NCI-H460 (cell line): ENCODE measurements at regions not wholly inside any gene's neighbourhood (a gene's known extent, or its start where the extent isn't known, plus 50 kb on each side); places are given as distances from the start of the nearest gene placed in this dataset.
"Not testable (repeated sequence)": the region's sequence is repeated elsewhere in the genome, so short reads cannot be mapped to it uniquely, and the experiment has no call there.

ENCODE experiments used
- DNase-seq: peaks from one replicate; pipeline ENCODE4 v3.0.0-alpha.2; 2016; ENCODE audit warnings: low read depth; ENCODE audit errors: extremely low read depth

DNA sequence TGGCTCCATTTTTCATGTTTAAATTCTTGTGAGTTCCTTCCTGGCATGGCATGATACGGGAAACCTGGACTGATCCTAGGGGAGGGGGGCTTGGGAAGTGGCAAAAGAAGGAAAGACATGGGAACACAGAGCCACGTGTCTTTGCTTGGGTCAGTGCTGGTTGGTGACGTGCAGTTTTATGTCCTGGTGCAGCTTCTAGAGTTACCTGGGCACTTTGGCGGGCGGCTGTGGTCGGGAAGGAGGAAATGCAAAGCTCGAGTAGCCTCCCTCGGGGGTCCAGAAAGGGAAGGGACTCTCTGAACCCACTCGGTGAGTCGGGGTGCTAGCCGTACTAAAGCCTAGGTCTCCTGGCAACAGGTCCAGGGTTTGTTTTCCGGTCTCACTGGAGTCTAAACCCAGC, 94.6 kb downstream of the APOB start:
- no peak for DNase-seq

- no peak for DNase-seq
Measured at GRCh38 chr2:20946468-20946867, 97.4 kb downstream of the APOB start.

DNA sequence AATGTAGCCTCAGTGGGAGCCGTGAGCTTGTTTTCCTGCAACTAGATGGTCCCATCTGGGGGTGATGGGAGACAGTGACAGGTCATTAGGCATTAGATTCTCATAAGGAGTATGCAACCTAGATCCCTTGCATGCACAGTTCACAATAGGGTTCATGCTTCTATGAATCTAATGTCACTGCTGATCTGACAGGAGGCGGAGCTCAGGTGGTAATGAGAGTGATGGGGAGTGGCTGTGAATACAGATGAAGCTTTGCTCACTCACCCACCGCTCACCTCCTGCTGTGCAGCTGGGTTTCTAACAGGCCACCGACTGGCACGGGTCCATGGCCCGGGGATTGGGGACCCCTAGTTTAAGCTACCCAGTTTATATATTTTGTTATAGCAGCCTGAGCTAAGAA, 100.2 kb downstream of the APOB start:
- not testable (repeated sequence) for DNase-seq

- DNase-seq: no peak
Measured at GRCh38 chr2:20942646-20943125, 101.2 kb downstream of the APOB start.

DNA sequence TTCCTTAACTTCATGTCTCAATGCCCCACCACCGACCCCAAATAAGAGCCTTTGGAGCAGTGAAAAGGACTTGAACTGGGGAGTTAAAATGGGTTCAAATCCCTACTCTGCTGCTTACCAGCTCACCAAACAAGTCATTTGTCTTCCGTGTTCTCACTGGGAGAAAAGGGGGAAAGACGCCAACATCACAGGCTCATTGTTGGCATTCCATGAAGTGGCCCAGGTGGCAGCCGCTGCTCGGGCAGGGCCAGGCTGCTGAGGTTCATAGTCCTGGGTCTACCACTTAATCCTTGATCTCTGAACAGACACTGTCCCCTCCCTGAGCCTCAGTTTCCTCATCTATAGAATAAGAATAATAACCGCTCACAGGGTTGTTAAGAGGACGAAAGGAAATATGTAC, 103.0 kb downstream of the APOB start:
- DNase-seq: no peak

- no peak for DNase-seq
Measured at GRCh38 chr2:20939931-20940795, 103.7 kb downstream of the APOB start.

GRCh38 chr2:20937353-20937752, 106.5 kb downstream of the APOB start:
- DNase-seq: no peak

DNA sequence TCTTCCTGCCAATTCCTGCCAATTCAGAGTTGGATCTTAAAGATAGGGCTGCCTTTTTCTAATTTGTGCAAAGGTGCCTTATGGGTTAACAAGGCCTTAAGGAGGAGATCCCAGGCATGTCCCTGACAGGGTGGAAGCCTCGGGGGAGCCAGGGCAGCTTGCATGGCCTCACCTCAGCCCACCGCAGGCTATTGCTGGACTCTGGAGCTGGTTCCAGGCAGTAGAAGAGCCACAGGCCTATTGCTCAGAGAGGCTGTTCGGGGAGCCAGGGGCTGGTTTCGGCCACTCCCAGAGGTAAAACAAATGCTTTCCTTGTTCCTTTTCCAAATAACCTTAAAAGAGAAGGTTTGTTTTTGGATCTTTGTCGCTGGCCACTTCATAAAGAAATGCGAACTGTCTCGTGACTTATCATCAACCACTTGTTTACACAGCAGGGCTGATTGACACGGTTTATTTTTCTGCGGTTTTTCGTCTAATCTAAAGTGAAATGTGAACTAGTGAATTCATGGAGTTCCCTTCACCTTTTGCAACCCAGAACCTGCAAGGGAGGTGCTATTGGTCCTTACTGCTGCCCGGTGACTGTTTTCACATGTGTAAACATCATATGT, 108.6 kb downstream of the APOB start:
- no peak for DNase-seq

GRCh38 chr2:20934236-20934635, 109.6 kb downstream of the APOB start:
- DNase-seq: no peak

- DNase-seq: no peak
Measured at GRCh38 chr2:20933714-20934113, 110.2 kb downstream of the APOB start.

GRCh38 chr2:20931346-20931745, 108.4 kb upstream of the LDAH start:
- no peak for DNase-seq

DNA sequence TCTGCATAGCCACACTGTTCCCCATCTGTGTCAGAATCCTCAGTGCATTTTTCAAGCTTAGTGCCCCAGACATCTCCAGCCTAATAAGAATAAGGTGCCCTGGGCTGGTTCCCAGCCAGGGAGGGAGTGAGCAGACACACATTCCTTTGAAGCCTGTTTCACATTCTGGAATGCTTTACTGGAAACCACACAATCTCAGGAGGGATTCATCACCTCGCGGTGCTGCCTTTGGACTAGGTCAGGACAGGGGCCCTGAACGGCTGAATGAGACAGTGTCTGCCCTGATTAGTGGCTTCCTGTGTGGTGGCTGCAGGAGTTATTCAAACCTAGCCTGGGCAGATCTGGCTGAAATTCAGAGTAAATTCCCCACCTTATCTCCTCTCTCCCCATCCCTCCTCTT, 108.0 kb upstream of the LDAH start:
- DNase-seq: no peak

DNA sequence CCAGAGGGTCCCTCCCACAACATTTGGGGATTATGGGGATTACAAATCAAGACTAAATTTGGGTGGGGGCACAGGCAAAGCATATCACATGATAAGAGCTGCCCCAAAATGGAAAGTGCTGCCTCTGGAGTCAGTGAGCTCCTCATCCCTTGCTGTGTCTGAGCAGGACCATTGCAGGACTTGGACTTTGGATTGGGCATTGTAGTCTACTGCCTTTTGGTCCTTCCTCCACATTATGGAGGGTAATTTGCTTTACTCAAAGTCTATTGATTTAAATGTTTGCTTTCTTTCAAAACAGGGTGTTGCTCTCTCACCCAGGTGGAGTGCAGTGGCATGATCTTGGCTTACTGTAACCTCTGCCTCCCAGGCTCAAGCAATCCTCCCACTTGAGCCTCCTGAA, 106.8 kb upstream of the LDAH start:
- no peak for DNase-seq

GRCh38 chr2:20928617-20929016, 105.7 kb upstream of the LDAH start:
- DNase-seq: no peak

DNA sequence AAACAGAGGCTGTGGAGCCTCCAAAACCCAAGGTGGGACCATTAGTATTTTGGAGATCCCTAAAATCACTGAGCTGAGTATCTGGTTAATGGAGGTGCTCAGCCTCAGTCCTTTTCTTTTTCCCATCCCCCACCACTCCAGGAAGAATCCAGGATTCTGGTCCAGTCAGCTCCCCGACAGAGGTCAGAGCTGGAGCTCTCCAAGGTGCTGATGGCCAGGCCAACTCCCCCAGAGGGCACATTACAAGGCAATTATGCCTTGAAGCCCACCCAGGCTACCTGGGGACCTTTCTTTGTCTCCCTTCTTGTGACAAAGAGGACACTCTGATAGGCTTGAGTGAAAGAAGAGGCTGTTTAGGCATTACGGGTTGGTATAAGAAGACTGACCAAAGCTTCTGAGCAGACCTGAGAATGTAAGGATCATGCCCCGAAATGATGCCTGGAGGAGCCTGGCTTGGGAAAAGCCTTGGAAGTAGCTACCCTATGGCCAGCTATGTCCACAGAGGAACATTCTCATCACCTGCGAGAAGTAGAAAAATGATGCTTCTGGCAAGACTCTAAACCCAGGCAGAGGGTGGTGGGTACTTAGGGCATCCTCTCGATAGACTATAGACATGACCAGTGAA, 102.5 kb upstream of the LDAH start:
- DNase-seq: peak; percentile 8

- no peak for DNase-seq
Measured at GRCh38 chr2:20919297-20919800, 96.4 kb upstream of the LDAH start.

GRCh38 chr2:20917719-20918572, 95.0 kb upstream of the LDAH start:
- DNase-seq: no peak

GRCh38 chr2:20917287-20917660, 94.4 kb upstream of the LDAH start:
- DNase-seq: no peak

- DNase-seq: no peak
Measured at GRCh38 chr2:20916604-20917286, 93.8 kb upstream of the LDAH start.

DNA sequence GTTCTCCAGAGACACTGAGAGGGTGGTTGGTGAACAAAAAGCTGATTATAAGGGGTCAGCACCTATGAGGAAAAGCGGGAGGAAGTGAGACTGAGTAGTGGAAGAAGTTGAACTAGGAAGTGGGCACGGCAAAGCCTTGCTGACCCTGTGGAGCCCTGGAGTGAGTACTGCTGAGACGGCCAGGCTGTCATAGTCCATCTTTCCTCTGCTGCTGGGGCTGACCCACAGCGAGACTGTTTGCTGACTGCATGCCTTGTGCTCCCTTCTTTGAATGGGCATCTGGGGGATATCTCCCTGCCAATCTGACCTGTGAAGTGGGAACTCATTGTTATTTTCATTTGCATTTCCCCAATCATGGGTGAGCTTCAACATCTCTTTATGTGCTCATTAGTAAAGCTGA, 92.4 kb upstream of the LDAH start:
- DNase-seq: no peak
